ENCODE measurements at regions not wholly inside any gene's neighbourhood (a gene's known extent, or its start where the extent isn't known, plus 50 kb on each side); places are given as distances from the start of the nearest gene placed in this dataset.

DNA sequence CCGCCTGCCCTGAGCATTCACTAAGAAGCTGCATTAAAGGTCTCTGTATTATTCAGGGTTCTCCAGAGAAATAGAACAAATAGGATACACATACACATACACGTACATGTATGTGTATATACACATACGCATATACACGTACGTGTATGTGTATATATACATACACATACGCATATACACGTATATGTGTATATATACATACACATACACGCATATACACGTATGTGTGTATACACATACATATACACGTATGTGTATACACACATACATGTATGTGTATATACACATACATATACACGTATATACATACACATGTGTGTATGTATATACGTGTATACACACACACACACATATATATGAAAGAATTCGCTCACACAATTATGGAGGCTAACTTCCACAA, 108.9 kb upstream of the BARHL2 start:
- TF ChIP-seq, protein P1, sequence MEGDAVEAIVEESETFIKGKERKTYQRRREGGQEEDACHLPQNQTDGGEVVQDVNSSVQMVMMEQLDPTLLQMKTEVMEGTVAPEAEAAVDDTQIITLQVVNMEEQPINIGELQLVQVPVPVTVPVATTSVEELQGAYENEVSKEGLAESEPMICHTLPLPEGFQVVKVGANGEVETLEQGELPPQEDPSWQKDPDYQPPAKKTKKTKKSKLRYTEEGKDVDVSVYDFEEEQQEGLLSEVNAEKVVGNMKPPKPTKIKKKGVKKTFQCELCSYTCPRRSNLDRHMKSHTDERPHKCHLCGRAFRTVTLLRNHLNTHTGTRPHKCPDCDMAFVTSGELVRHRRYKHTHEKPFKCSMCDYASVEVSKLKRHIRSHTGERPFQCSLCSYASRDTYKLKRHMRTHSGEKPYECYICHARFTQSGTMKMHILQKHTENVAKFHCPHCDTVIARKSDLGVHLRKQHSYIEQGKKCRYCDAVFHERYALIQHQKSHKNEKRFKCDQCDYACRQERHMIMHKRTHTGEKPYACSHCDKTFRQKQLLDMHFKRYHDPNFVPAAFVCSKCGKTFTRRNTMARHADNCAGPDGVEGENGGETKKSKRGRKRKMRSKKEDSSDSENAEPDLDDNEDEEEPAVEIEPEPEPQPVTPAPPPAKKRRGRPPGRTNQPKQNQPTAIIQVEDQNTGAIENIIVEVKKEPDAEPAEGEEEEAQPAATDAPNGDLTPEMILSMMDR (IDR thresholded peaks at IDR 0.05): no peak
- TF ChIP-seq POLR2AphosphoS5 (IDR thresholded peaks at IDR 0.05): no peak
- no peak for TF ChIP-seq POLR2A (IDR thresholded peaks at IDR 0.05)
